ENCODE measurements at regions not wholly inside any gene's neighbourhood (a gene's known extent, or its start where the extent isn't known, plus 50 kb on each side); places are given as distances from the start of the nearest gene placed in this dataset.

DNA sequence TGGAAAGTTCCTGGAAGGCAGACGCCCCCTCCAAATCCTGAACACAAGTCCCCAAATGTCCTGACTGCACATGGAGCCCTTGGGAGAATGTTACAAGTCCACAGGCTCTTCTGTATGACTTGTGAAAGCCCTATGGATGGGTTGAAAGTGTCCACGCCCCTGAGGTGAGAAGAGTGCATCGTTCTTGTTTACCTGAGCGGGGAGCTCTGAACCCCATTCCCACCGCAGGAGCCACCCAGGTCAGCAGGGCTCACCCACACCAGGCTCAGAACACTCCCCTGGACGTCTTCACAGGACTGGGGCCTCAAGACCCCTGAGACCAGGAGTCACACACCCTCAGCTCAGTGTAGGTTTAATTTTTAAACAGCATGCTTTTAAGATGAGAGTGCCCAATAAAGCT lies 84.2 kb upstream of the TMEM18 start:
- Histone ChIP-seq H3K9ac (no peak overlapping the region), H3K4me2 (no peak overlapping the region), H4K20me1 (ENCODE audit: insufficient read depth) (no peaks in the 10 kb centered on the region), H3K36me3 (replicated peaks in 1 of 2; ENCODE audit: control insufficient read depth in 1 of 2, insufficient read depth in 2 of 2, low read length in 1 of 2) (no peaks in the 10 kb centered on the region), H3K27ac (ENCODE audit: low read depth in 2 of 2, low read length in 1 of 2) (no peak overlapping the region), H3K4me1 (ENCODE audit: control insufficient read depth in 1 of 2, insufficient read depth in 2 of 2, low read depth in 1 of 2, low read length in 1 of 2) (peaks cover 0 to 27% of the 10 kb centered on the region in 2 experiments; a peak in 1 of 4 replicates), H3F3A (replicated peaks; ENCODE audit: insufficient read depth) (no peaks in the 10 kb centered on the region), H3K9me3 (no peaks in the 10 kb centered on the region), H2AFZ (ENCODE audit: low read depth) (no peak overlapping the region), H3K4me3 (ENCODE audit: low read depth in 2 of 2, low read length in 1 of 2) (no peak overlapping the region), H3K27me3 (ENCODE audit: insufficient read depth) (no peaks in the 10 kb centered on the region), H3K79me2 (ENCODE audit: insufficient read depth) (no peaks in the 10 kb centered on the region), H3K9me2 (no peaks in the 10 kb centered on the region)
- TF ChIP-seq PBX3 (IDR thresholded peaks at IDR 0.05) (no peak), RAD21 (IDR thresholded peaks at IDR 0.05; ENCODE audit: low read length) (no peak), POLR2AphosphoS5 (IDR thresholded peaks at IDR 0.05; ENCODE audit: low read depth, low read length) (no peak), IRF3 (IDR thresholded peaks at IDR 0.05; ENCODE audit: low read depth, low read length) (no peak), NFIC (IDR thresholded peaks at IDR 0.05; ENCODE audit: borderline replicate concordance) (no peak)
- TF ChIP-seq, protein P1, sequence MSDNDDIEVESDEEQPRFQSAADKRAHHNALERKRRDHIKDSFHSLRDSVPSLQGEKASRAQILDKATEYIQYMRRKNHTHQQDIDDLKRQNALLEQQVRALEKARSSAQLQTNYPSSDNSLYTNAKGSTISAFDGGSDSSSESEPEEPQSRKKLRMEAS (IDR thresholded peaks at IDR 0.05; ENCODE audit: low read depth) = no peak
- WGBS (ENCODE audit: low lambda C conversion rate) = 43% methylated on average over 6 of the region's 6 CpGs
- CTCF ChIA-PET = interaction anchor here (1.2 to 2.0 kb wide), 4 partner anchors 9 to 46 kb away, joined by 3 to 7 read pairs (median 4); no protein-coding TSS in a partner anchor
- POLR2A ChIA-PET = no interaction called here
- DNase-seq = no peak

DNA sequence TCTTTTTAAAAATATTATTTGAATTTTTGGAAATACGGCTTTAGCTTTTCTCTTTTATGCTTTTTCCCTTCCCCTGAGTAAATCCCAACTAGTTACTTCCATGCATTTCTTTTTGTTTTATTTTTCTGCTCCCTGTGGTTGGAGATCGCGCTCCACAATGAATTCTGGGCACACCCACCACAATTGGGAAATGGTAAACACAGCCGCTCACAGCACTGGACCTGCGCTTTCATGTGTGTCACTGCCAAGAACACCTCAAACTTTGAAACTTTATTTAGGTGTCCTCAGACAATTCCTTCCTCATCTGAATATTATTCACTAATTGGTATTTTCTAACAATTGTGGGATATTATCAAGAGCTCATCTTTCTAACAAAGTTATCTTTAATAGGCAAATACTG lies 82.8 kb upstream of the TMEM18 start:
- CTCF ChIA-PET = interaction anchor here (1.0 to 2.0 kb wide), 3 partner anchors 10 to 45 kb away, joined by 4 to 7 read pairs (median 5); no protein-coding TSS in a partner anchor

More for the DNA sequence above, 82.8 kb upstream of the TMEM18 start:
- no peak for TF ChIP-seq GABPA (IDR thresholded peaks at IDR 0.05; ENCODE audit: low read depth)
- TF ChIP-seq CHD2 (IDR thresholded peaks at IDR 0.05; ENCODE audit: low read length, partially characterized antibody) = no peak
- no peak for TF ChIP-seq POLR2AphosphoS5 (IDR thresholded peaks at IDR 0.05; ENCODE audit: low read depth, low read length)
- TF ChIP-seq RAD21 (IDR thresholded peaks at IDR 0.05; ENCODE audit: low read length) = no peak
- TF ChIP-seq SIN3A (IDR thresholded peaks at IDR 0.05; ENCODE audit: borderline replicate concordance, low read depth, low read length) = no peak
- TF ChIP-seq YY1 (IDR thresholded peaks at IDR 0.05; ENCODE audit: low read depth) = no peak
- no peak for TF ChIP-seq JUND (IDR thresholded peaks at IDR 0.05)
- no peak for TF ChIP-seq TAF1 (IDR thresholded peaks at IDR 0.05; ENCODE audit: borderline replicate concordance, low read depth, low read length)
- Histone ChIP-seq H3K9ac (no peak overlapping the region), H3K36me3 (replicated peaks in 1 of 2; ENCODE audit: control insufficient read depth in 1 of 2, insufficient read depth in 2 of 2, low read length in 1 of 2) (no peaks in the 10 kb centered on the region), H2AFZ (ENCODE audit: low read depth) (no peak overlapping the region), H3K79me2 (ENCODE audit: insufficient read depth) (no peaks in the 10 kb centered on the region), H3K4me3 (ENCODE audit: low read depth in 2 of 2, low read length in 1 of 2) (no peak overlapping the region), H4K20me1 (ENCODE audit: insufficient read depth) (no peaks in the 10 kb centered on the region), H3K9me2 (no peaks in the 10 kb centered on the region), H3K27me3 (ENCODE audit: insufficient read depth) (no peaks in the 10 kb centered on the region), H3K4me2 (no peak overlapping the region), H3K4me1 (ENCODE audit: control insufficient read depth in 1 of 2, insufficient read depth in 2 of 2, low read depth in 1 of 2, low read length in 1 of 2) (peaks cover 0 to 22% of the 10 kb centered on the region in 2 experiments; a peak in 1 of 4 replicates), H3K27ac (ENCODE audit: low read depth in 2 of 2, low read length in 1 of 2) (no peak overlapping the region), H3F3A (replicated peaks; ENCODE audit: insufficient read depth) (no peaks in the 10 kb centered on the region), H3K9me3 (no peaks in the 10 kb centered on the region)
- DNase-seq = no peak
- WGBS (ENCODE audit: low lambda C conversion rate) = 51% methylated on average over 5 of the region's 5 CpGs
- POLR2A ChIA-PET = no interaction called here
